HepG2 (cell line): ENCODE measurements at regions not wholly inside any gene's neighbourhood (a gene's known extent, or its start where the extent isn't known, plus 50 kb on each side); places are given as distances from the start of the nearest gene placed in this dataset.

Experiments
- E2F5 ChIP-seq: sonication (generic); formaldehyde crosslinking; conservative IDR thresholded peaks from 2 replicates; pipeline ENCODE4 v1.4.0; 2020; ENCODE audit warnings: missing genetic modification reagents
- MXI1 ChIP-seq: IDR thresholded peaks from 3 replicates; pipeline ENCODE4 v1.6.1; 2012; ENCODE audit warnings: low read depth, low read length, inconsistent platforms, borderline replicate concordance
- NCOA5 ChIP-seq: sonication (generic); formaldehyde crosslinking; IDR thresholded peaks from 2 replicates; pipeline ENCODE4 v1.4.0; 2020; ENCODE audit warnings: missing genetic modification reagents
- NFIC ChIP-seq: IDR thresholded peaks from 2 replicates; pipeline ENCODE4 v1.6.1; 2012; ENCODE audit warnings: mild to moderate bottlenecking, low read length, inconsistent platforms
- PRMT3 ChIP-seq: sonication (generic); formaldehyde crosslinking; IDR thresholded peaks from 2 replicates; pipeline ENCODE4 v1.8.1; 2022; ENCODE audit warnings: low read depth, mild to moderate bottlenecking, moderate library complexity, missing genetic modification reagents, borderline replicate concordance

GRCh38 chr1:163766257-163766918 lies 444.6 kb downstream of the NUF2 start:
- TF ChIP-seq NFIC (no peak), MXI1 (no peak), E2F5 (CRISPR knock-in tag) (no peak), NCOA5 (CRISPR knock-in tag) (no peak), PRMT3 (CRISPR knock-in tag) (no peak)
